ENCODE measurements at regions not wholly inside any gene's neighbourhood (a gene's known extent, or its start where the extent isn't known, plus 50 kb on each side); places are given as distances from the start of the nearest gene placed in this dataset.

- Histone ChIP-seq H3K4me3 (ENCODE audit: low read length in 3 of 3) (no peak overlapping the region), H3K9ac (ENCODE audit: low read length in 3 of 3) (no peak overlapping the region), H3K4me1 (ENCODE audit: control insufficient read depth in 2 of 3, insufficient read depth in 2 of 3, low read depth in 1 of 3, low read length in 3 of 3) (no peaks in the 10 kb centered on the region), H3K36me3 (ENCODE audit: control insufficient read depth in 2 of 3, insufficient read depth in 3 of 3, low read length in 3 of 3) (no peaks in the 10 kb centered on the region), H3K27me3 (ENCODE audit: control insufficient read depth, insufficient read depth, low read length) (no peaks in the 10 kb centered on the region), H3K9me3 (ENCODE audit: control insufficient read depth in 2 of 3, insufficient read depth in 1 of 3, low read length in 3 of 3) (no peaks in the 10 kb centered on the region), H3K27ac (ENCODE audit: low read depth in 2 of 2, low read length in 2 of 2) (no peak overlapping the region)
- DNase-seq (no peak), FAIRE-seq (no peak)
- no peak for TF ChIP-seq CTCF (IDR thresholded peaks at IDR 0.05; ENCODE audit: borderline replicate concordance, extremely low read depth, insufficient read depth)
- intact Hi-C loops (cut with DNase I), result no loop called here
Measured at GRCh38 chr10:130660266-130660665, 524.1 kb downstream of the GLRX3 start.

- TF ChIP-seq CTCF (IDR thresholded peaks at IDR 0.05; ENCODE audit: borderline replicate concordance, extremely low read depth, insufficient read depth), result no peak
- Histone ChIP-seq H3K4me3 (ENCODE audit: low read length in 3 of 3) (no peak overlapping the region), H3K9me3 (ENCODE audit: control insufficient read depth in 2 of 3, insufficient read depth in 1 of 3, low read length in 3 of 3) (no peaks in the 10 kb centered on the region), H3K9ac (ENCODE audit: low read length in 3 of 3) (no peak overlapping the region), H3K4me1 (ENCODE audit: control insufficient read depth in 2 of 3, insufficient read depth in 2 of 3, low read depth in 1 of 3, low read length in 3 of 3) (no peaks in the 10 kb centered on the region), H3K27me3 (ENCODE audit: control insufficient read depth, insufficient read depth, low read length) (no peaks in the 10 kb centered on the region), H3K27ac (ENCODE audit: low read depth in 2 of 2, low read length in 2 of 2) (no peak overlapping the region), H3K36me3 (ENCODE audit: control insufficient read depth in 2 of 3, insufficient read depth in 3 of 3, low read length in 3 of 3) (no peaks in the 10 kb centered on the region)
- intact Hi-C loops (cut with DNase I), result no loop called here
- DNase-seq, result no peak
- no peak for FAIRE-seq
Measured at GRCh38 chr10:130661419-130661818, 525.2 kb downstream of the GLRX3 start.

GRCh38 chr10:130662775-130663174, 526.6 kb downstream of the GLRX3 start:
- Histone ChIP-seq H3K4me3 (ENCODE audit: low read length in 3 of 3) (no peak overlapping the region), H3K36me3 (ENCODE audit: control insufficient read depth in 2 of 3, insufficient read depth in 3 of 3, low read length in 3 of 3) (no peaks in the 10 kb centered on the region), H3K9me3 (ENCODE audit: control insufficient read depth in 2 of 3, insufficient read depth in 1 of 3, low read length in 3 of 3) (no peaks in the 10 kb centered on the region), H3K9ac (ENCODE audit: low read length in 3 of 3) (no peak overlapping the region), H3K27ac (ENCODE audit: low read depth in 2 of 2, low read length in 2 of 2) (no peak overlapping the region), H3K27me3 (ENCODE audit: control insufficient read depth, insufficient read depth, low read length) (no peaks in the 10 kb centered on the region), H3K4me1 (ENCODE audit: control insufficient read depth in 2 of 3, insufficient read depth in 2 of 3, low read depth in 1 of 3, low read length in 3 of 3) (no peaks in the 10 kb centered on the region)
- FAIRE-seq (no peak), DNase-seq (no peak)
- intact Hi-C loops (cut with DNase I), result no loop called here
- TF ChIP-seq CTCF (IDR thresholded peaks at IDR 0.05; ENCODE audit: borderline replicate concordance, extremely low read depth, insufficient read depth), result no peak

GRCh38 chr10:130664526-130664925, 528.3 kb downstream of the GLRX3 start:
- Histone ChIP-seq H3K27me3 (ENCODE audit: control insufficient read depth, insufficient read depth, low read length) (no peaks in the 10 kb centered on the region), H3K4me3 (ENCODE audit: low read length in 3 of 3) (no peak overlapping the region), H3K27ac (ENCODE audit: low read depth in 2 of 2, low read length in 2 of 2) (no peak overlapping the region), H3K9me3 (ENCODE audit: control insufficient read depth in 2 of 3, insufficient read depth in 1 of 3, low read length in 3 of 3) (no peaks in the 10 kb centered on the region), H3K36me3 (ENCODE audit: control insufficient read depth in 2 of 3, insufficient read depth in 3 of 3, low read length in 3 of 3) (no peaks in the 10 kb centered on the region), H3K9ac (ENCODE audit: low read length in 3 of 3) (no peak overlapping the region), H3K4me1 (ENCODE audit: control insufficient read depth in 2 of 3, insufficient read depth in 2 of 3, low read depth in 1 of 3, low read length in 3 of 3) (no peaks in the 10 kb centered on the region)
- intact Hi-C loops (cut with DNase I), result no loop called here
- FAIRE-seq (no peak), DNase-seq (no peak)
- TF ChIP-seq CTCF (IDR thresholded peaks at IDR 0.05; ENCODE audit: borderline replicate concordance, extremely low read depth, insufficient read depth), result no peak
